ENCODE measurements at regions not wholly inside any gene's neighbourhood (a gene's known extent, or its start where the extent isn't known, plus 50 kb on each side); places are given as distances from the start of the nearest gene placed in this dataset.

GRCh38 chr2:447902-448665, 160.2 kb upstream of the ALKAL2 start:
- Histone ChIP-seq H3K9me2 (no peaks in the 10 kb centered on the region), H3K9ac (no peak overlapping the region), H4K20me1 (ENCODE audit: insufficient read depth) (no peaks in the 10 kb centered on the region), H3K36me3 (replicated peaks in 1 of 2; ENCODE audit: control insufficient read depth in 1 of 2, insufficient read depth in 2 of 2, low read length in 1 of 2) (no peaks in the 10 kb centered on the region), H3K4me3 (ENCODE audit: low read depth in 2 of 2, low read length in 1 of 2) (no peak overlapping the region), H2AFZ (ENCODE audit: low read depth) (no peak overlapping the region), H3K27me3 (ENCODE audit: insufficient read depth) (no peaks in the 10 kb centered on the region), H3F3A (replicated peaks; ENCODE audit: insufficient read depth) (no peaks in the 10 kb centered on the region), H3K9me3 (no peaks in the 10 kb centered on the region), H3K79me2 (ENCODE audit: insufficient read depth) (no peaks in the 10 kb centered on the region), H3K4me1 (ENCODE audit: control insufficient read depth in 1 of 2, insufficient read depth in 2 of 2, low read depth in 1 of 2, low read length in 1 of 2) (peaks cover 0 to 36% of the 10 kb centered on the region in 2 experiments; a peak in 2 of 4 replicates), H3K4me2 (no peak overlapping the region), H3K27ac (ENCODE audit: low read depth in 2 of 2, low read length in 1 of 2) (no peak overlapping the region)
- POLR2A ChIA-PET, result no interaction called here
- CTCF ChIA-PET, result interaction anchor here (1.0 kb wide), 1 partner anchor 10 kb away, joined by 4 read pairs; no protein-coding TSS in a partner anchor
- no peak for TF ChIP-seq TAF1 (IDR thresholded peaks at IDR 0.05; ENCODE audit: borderline replicate concordance, low read depth, low read length)
- TF ChIP-seq FOSL2 (IDR thresholded peaks at IDR 0.05; ENCODE audit: borderline replicate concordance, low read depth), result no peak
- no peak for TF ChIP-seq CHD2 (IDR thresholded peaks at IDR 0.05; ENCODE audit: low read length, partially characterized antibody)
- TF ChIP-seq EP300 (IDR thresholded peaks at IDR 0.05; ENCODE audit: borderline replicate concordance in 1 of 2, low read depth in 1 of 2, low read length in 1 of 2), result no peak
- TF ChIP-seq PBX3 (IDR thresholded peaks at IDR 0.05), result no peak
- no peak for TF ChIP-seq TEAD4 (IDR thresholded peaks at IDR 0.05; ENCODE audit: borderline replicate concordance, insufficient read depth)
- TF ChIP-seq, protein P1, sequence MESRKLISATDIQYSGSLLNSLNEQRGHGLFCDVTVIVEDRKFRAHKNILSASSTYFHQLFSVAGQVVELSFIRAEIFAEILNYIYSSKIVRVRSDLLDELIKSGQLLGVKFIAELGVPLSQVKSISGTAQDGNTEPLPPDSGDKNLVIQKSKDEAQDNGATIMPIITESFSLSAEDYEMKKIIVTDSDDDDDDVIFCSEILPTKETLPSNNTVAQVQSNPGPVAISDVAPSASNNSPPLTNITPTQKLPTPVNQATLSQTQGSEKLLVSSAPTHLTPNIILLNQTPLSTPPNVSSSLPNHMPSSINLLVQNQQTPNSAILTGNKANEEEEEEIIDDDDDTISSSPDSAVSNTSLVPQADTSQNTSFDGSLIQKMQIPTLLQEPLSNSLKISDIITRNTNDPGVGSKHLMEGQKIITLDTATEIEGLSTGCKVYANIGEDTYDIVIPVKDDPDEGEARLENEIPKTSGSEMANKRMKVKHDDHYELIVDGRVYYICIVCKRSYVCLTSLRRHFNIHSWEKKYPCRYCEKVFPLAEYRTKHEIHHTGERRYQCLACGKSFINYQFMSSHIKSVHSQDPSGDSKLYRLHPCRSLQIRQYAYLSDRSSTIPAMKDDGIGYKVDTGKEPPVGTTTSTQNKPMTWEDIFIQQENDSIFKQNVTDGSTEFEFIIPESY (IDR thresholded peaks at IDR 0.05; ENCODE audit: borderline replicate concordance, low read depth), result no peak
- no peak for TF ChIP-seq JUND (IDR thresholded peaks at IDR 0.05)
- TF ChIP-seq NFIC (IDR thresholded peaks at IDR 0.05; ENCODE audit: borderline replicate concordance), result no peak
- TF ChIP-seq TCF12 (IDR thresholded peaks at IDR 0.05), result no peak
- no peak for TF ChIP-seq MEF2A (IDR thresholded peaks at IDR 0.05; ENCODE audit: borderline replicate concordance, low read depth)
- no peak for TF ChIP-seq RXRA (IDR thresholded peaks at IDR 0.05; ENCODE audit: borderline replicate concordance, low read depth)
- DNase-seq, result no peak
- WGBS (ENCODE audit: low lambda C conversion rate), result 41% methylated on average over 14 of the region's 14 CpGs

DNA sequence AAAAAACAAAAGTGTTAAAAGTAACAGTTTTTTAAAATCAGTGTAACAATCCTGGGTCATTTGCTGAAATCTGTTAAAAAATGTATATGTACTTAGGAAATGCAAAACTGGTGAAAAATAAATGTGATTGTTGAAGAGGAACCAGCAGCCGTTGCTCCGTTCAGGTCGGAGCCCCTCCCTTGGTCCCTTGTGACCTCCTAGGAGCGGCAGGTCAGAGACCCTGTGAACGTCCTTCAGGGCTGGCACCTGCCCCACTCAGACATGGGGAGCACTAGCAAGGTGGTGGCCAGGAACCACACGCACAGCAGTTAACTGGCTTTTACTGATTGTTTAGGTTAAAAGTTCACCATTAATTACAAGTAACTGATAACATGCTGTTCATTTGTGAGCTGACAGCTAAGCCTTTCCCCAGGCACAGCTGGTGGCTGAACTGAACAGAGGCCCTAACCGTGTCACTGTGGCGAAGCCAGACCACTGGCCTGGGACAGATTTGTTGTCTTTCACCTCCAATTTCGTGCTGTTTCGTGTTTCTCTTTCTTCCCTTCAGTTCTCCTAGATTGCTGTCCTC, 159.2 kb upstream of the ALKAL2 start:
- no peak overlapping the region for H3K27ac ChIP-seq (ENCODE audit: low read depth in 2 of 2, low read length in 1 of 2)
- H3K4me1 ChIP-seq (ENCODE audit: control insufficient read depth in 1 of 2, insufficient read depth in 2 of 2, low read depth in 1 of 2, low read length in 1 of 2), result peaks cover 0 to 36% of the 10 kb centered on the region in 2 experiments; a peak in 2 of 4 replicates
- H3F3A ChIP-seq (replicated peaks; ENCODE audit: insufficient read depth), result no peaks in the 10 kb centered on the region
- H3K9ac ChIP-seq, result no peak overlapping the region
- no peaks in the 10 kb centered on the region for H3K79me2 ChIP-seq (ENCODE audit: insufficient read depth)
- ChIA-PET POLR2A (no interaction called here), CTCF (interaction anchor here (1.0 to 1.3 kb wide), 2 partner anchors 59 to 190 kb away, joined by 3 to 4 read pairs; no protein-coding TSS in a partner anchor)
- H2AFZ ChIP-seq (ENCODE audit: low read depth), result no peak overlapping the region
- WGBS (ENCODE audit: low lambda C conversion rate), result 46% methylated on average over 10 of the region's 10 CpGs
- H3K4me2 ChIP-seq, result no peak overlapping the region
- no peaks in the 10 kb centered on the region for H3K9me3 ChIP-seq
- DNase-seq, result no peak
- no peaks in the 10 kb centered on the region for H3K9me2 ChIP-seq
- no peaks in the 10 kb centered on the region for H4K20me1 ChIP-seq (ENCODE audit: insufficient read depth)
- H3K36me3 ChIP-seq (replicated peaks in 1 of 2; ENCODE audit: control insufficient read depth in 1 of 2, insufficient read depth in 2 of 2, low read length in 1 of 2), result no peaks in the 10 kb centered on the region
- no peaks in the 10 kb centered on the region for H3K27me3 ChIP-seq (ENCODE audit: insufficient read depth)
- H3K4me3 ChIP-seq (ENCODE audit: low read depth in 2 of 2, low read length in 1 of 2), result no peak overlapping the region
- TF ChIP-seq GABPA (IDR thresholded peaks at IDR 0.05; ENCODE audit: low read depth) (no peak), RAD21 (IDR thresholded peaks at IDR 0.05; ENCODE audit: low read length) (no peak), NRF1 (IDR thresholded peaks at IDR 0.05; ENCODE audit: low read depth, low read length) (no peak), JUND (IDR thresholded peaks at IDR 0.05) (no peak), FOSL2 (IDR thresholded peaks at IDR 0.05; ENCODE audit: borderline replicate concordance, low read depth) (no peak), GATA2 (CRISPR knock-in tag; IDR thresholded peaks at IDR 0.05) (no peak), FOXM1 (IDR thresholded peaks at IDR 0.05; ENCODE audit: low read depth) (no peak), SIN3A (IDR thresholded peaks at IDR 0.05; ENCODE audit: borderline replicate concordance, low read depth, low read length) (no peak), MXI1 (IDR thresholded peaks at IDR 0.05; ENCODE audit: low read depth, low read length) (no peak), CHD2 (IDR thresholded peaks at IDR 0.05; ENCODE audit: low read length, partially characterized antibody) (no peak), REST (IDR thresholded peaks at IDR 0.05; ENCODE audit: low read depth, low read length) (no peak), RCOR1 (IDR thresholded peaks at IDR 0.05; ENCODE audit: low read length) (no peak), YY1 (IDR thresholded peaks at IDR 0.05; ENCODE audit: low read depth) (no peak), NFIC (IDR thresholded peaks at IDR 0.05; ENCODE audit: borderline replicate concordance) (no peak)
